ENCODE measurements at regions not wholly inside any gene's neighbourhood (a gene's known extent, or its start where the extent isn't known, plus 50 kb on each side); places are given as distances from the start of the nearest gene placed in this dataset.

DNA sequence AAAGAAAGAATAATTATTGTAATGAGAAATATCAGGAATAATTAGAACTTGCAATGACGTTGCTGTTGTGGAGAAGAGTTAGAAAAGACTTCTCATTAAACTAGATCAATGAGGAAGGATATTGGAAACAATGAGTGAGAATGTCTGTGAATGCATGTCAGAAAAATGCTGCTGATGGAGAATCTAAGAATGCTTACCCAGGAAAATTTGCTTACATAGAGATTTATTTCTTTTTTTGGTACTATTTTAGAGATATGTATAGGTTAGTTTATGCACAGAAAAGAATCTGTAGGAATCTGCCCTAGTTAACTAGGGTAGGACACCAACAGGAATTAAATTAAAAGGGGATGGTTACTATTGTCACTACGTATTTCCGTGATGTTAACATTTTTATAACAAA is 140.2 kb downstream of the USP31 start:
- TF ChIP-seq RAD21 (IDR thresholded peaks at IDR 0.05; ENCODE audit: low read depth) (no peak), EP300 (IDR thresholded peaks at IDR 0.05; ENCODE audit: borderline replicate concordance) (no peak), CREB1 (IDR thresholded peaks at IDR 0.05; ENCODE audit: low read depth) (no peak), TEAD4 (IDR thresholded peaks at IDR 0.05) (no peak), NFIC (IDR thresholded peaks at IDR 0.05) (no peak), EGR1 (IDR thresholded peaks at IDR 0.05) (no peak), CEBPB (IDR thresholded peaks at IDR 0.05) (no peak), TAF1 (IDR thresholded peaks at IDR 0.05; ENCODE audit: low read depth) (no peak), ZBTB7A (IDR thresholded peaks at IDR 0.05; ENCODE audit: low read depth) (no peak), YY1 (IDR thresholded peaks at IDR 0.05; ENCODE audit: low read depth) (no peak), FOXM1 (IDR thresholded peaks at IDR 0.05; ENCODE audit: borderline replicate concordance, low read depth) (no peak)
- TF ChIP-seq, protein P1, sequence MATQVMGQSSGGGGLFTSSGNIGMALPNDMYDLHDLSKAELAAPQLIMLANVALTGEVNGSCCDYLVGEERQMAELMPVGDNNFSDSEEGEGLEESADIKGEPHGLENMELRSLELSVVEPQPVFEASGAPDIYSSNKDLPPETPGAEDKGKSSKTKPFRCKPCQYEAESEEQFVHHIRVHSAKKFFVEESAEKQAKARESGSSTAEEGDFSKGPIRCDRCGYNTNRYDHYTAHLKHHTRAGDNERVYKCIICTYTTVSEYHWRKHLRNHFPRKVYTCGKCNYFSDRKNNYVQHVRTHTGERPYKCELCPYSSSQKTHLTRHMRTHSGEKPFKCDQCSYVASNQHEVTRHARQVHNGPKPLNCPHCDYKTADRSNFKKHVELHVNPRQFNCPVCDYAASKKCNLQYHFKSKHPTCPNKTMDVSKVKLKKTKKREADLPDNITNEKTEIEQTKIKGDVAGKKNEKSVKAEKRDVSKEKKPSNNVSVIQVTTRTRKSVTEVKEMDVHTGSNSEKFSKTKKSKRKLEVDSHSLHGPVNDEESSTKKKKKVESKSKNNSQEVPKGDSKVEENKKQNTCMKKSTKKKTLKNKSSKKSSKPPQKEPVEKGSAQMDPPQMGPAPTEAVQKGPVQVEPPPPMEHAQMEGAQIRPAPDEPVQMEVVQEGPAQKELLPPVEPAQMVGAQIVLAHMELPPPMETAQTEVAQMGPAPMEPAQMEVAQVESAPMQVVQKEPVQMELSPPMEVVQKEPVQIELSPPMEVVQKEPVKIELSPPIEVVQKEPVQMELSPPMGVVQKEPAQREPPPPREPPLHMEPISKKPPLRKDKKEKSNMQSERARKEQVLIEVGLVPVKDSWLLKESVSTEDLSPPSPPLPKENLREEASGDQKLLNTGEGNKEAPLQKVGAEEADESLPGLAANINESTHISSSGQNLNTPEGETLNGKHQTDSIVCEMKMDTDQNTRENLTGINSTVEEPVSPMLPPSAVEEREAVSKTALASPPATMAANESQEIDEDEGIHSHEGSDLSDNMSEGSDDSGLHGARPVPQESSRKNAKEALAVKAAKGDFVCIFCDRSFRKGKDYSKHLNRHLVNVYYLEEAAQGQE (IDR thresholded peaks at IDR 0.05; ENCODE audit: low read depth): no peak
- TF ChIP-seq, protein P2, sequence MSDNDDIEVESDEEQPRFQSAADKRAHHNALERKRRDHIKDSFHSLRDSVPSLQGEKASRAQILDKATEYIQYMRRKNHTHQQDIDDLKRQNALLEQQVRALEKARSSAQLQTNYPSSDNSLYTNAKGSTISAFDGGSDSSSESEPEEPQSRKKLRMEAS (IDR thresholded peaks at IDR 0.05): no peak
- TF ChIP-seq, protein P3, sequence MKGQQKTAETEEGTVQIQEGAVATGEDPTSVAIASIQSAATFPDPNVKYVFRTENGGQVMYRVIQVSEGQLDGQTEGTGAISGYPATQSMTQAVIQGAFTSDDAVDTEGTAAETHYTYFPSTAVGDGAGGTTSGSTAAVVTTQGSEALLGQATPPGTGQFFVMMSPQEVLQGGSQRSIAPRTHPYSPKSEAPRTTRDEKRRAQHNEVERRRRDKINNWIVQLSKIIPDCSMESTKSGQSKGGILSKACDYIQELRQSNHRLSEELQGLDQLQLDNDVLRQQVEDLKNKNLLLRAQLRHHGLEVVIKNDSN (IDR thresholded peaks at IDR 0.05): no peak
